GM19023 (cell line): ENCODE measurements at regions not wholly inside any gene's neighbourhood (a gene's known extent, or its start where the extent isn't known, plus 50 kb on each side); places are given as distances from the start of the nearest gene placed in this dataset.

Experiments
- ATAC-seq: cut with Tn5 transposase; IDR thresholded peaks from one replicate; pipeline ENCODE4 v1.9.1; 2021; ENCODE audit warnings: mild to moderate bottlenecking, moderate library complexity; ENCODE audit not compliant: unreplicated experiment

GRCh38 chr2:157179324-157180105 lies 78.0 kb upstream of the GALNT5 start:
- ATAC-seq, result no peak

GRCh38 chr2:157180359-157180758 lies 77.1 kb upstream of the GALNT5 start:
- ATAC-seq, result no peak

- no peak for ATAC-seq
Measured at GRCh38 chr2:157181234-157181633, 76.3 kb upstream of the GALNT5 start.

- peak; percentile 9 for ATAC-seq
Measured at GRCh38 chr2:157182204-157182709, 75.2 kb upstream of the GALNT5 start.

GRCh38 chr2:157182834-157183396 lies 74.6 kb upstream of the GALNT5 start:
- ATAC-seq, result peak; percentile 40

- ATAC-seq, result no peak
Measured at GRCh38 chr2:157184161-157184895, 73.2 kb upstream of the GALNT5 start.

GRCh38 chr2:157185476-157186227 lies 71.9 kb upstream of the GALNT5 start:
- no peak for ATAC-seq

- no peak for ATAC-seq
Measured at GRCh38 chr2:157190151-157190550, 67.4 kb upstream of the GALNT5 start.

GRCh38 chr2:157191186-157191585 lies 66.3 kb upstream of the GALNT5 start:
- no peak for ATAC-seq

- peak; percentile 95 for ATAC-seq
Measured at GRCh38 chr2:157192445-157193423, 64.8 kb upstream of the GALNT5 start.

GRCh38 chr2:157193461-157193860 lies 64.0 kb upstream of the GALNT5 start:
- ATAC-seq, result no peak

GRCh38 chr2:157194097-157194688 lies 63.3 kb upstream of the GALNT5 start:
- ATAC-seq, result no peak

GRCh38 chr2:157194844-157195243 lies 62.7 kb upstream of the GALNT5 start:
- ATAC-seq, result no peak

GRCh38 chr2:157196956-157197355 lies 60.5 kb upstream of the GALNT5 start:
- ATAC-seq, result no peak

- ATAC-seq, result no peak
Measured at GRCh38 chr2:157197848-157198247, 59.7 kb upstream of the GALNT5 start.

- ATAC-seq, result no peak
Measured at GRCh38 chr2:157203651-157204050, 53.9 kb upstream of the GALNT5 start.

GRCh38 chr2:157204401-157204800 lies 53.1 kb upstream of the GALNT5 start:
- ATAC-seq, result no peak

GRCh38 chr2:157206916-157207315 lies 50.6 kb upstream of the GALNT5 start:
- ATAC-seq, result no peak
